Limb (tissue), 2 donors: ENCODE measurements at regions not wholly inside any gene's neighbourhood (a gene's known extent, or its start where the extent isn't known, plus 50 kb on each side); places are given as distances from the start of the nearest gene placed in this dataset.

ENCODE experiments used
- DNase-seq, 2 donors: peaks; one replicate each; pipeline ENCODE4 v3.0.0-alpha.2; 2016; ENCODE audit errors: extremely low spot score in 2 of 2

DNA sequence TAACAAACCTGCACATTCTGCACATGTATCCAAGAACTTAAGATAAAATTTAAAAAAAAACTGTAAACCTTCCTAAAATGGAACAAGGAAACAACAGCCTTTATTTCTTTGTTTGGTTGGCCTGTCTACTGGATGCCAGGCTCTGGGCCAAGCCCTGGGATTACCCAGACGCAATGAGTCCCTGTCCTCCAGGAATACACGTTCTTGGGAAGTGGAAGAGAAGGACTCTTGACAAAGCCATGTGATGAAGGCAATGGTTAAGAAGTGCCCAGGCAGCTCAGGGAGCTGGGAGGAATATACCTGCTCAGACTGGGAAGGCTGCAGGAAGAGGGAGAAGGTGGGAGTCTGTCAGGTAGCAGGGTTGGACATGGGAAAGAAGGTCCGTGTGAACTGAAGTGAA, 115.4 kb downstream of the AXIN2 start:
- no peak for DNase-seq

- DNase-seq = no peak
Measured at GRCh38 chr17:65444049-65444448, 117.4 kb downstream of the AXIN2 start.

GRCh38 chr17:65442691-65443090, 118.8 kb downstream of the AXIN2 start:
- DNase-seq = no peak

- no peak for DNase-seq
Measured at GRCh38 chr17:65442250-65442649, 119.2 kb downstream of the AXIN2 start.

DNA sequence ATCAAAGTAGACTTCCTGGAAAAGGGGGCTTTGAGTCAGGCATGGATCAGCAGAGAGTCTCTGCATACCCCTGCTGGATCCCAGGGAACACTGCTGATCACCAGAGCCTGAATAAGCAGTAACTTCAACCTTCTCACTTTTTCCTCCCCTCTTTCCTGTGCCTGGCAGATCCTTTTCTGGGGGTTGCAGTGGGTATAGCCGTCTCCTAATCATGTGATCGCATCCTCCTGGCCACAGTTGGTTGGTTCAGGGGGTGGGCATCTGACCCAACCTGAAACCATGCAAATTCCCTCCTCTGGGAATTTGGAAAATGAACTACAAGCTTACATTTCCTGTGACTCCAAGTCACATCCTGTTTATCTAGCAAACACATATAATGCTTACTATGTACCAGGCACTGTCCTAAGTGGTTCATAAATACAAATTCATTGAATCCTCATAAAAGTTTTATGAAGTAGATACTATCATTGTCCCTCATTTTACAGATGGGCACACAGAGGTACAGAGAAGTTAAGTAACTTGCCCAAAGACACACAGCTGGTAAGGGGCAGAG, 120.3 kb downstream of the AXIN2 start:
- DNase-seq = no peak

- no peak for DNase-seq
Measured at GRCh38 chr17:65438708-65439294, 122.6 kb downstream of the AXIN2 start.

DNA sequence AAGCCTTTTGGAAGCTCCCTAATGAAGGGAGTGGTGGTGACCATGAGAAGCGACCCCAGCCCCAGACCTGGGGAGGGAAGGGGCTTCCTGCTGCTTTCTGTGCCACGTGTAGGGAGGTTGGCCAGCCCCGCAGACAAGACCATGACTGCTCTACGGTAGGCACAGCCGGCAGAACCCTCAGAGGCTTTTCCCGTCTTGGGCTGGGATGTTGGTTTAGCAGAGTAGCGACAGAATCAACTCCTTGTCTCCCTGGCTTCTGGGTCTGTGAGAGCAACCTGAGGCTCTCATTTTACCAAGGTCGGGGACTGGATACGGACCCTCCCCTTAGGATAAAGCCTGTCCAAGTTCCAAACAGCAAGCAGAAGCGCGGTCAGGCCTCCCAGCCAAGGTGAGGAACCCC, 123.3 kb downstream of the AXIN2 start:
- no peak for DNase-seq

DNA sequence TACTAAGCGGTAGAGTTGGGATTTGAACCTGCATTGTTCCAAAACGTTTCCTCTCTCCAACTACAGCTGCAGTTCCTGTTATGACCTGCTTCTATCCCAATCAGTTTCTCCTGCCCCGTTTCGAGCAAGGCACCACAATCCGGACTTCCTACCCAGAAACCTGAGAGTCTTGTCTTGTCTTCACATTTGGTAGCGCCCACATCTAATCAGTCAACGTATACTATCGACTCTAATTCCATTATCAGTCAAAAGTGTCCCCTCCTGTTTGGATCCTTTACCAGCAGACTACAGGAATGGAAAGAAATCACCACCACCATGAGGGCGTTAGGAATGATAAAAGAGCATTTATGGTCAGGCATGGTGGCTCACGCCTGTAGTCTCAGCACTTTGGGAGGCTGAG, 124.6 kb downstream of the AXIN2 start:
- DNase-seq = no peak

DNA sequence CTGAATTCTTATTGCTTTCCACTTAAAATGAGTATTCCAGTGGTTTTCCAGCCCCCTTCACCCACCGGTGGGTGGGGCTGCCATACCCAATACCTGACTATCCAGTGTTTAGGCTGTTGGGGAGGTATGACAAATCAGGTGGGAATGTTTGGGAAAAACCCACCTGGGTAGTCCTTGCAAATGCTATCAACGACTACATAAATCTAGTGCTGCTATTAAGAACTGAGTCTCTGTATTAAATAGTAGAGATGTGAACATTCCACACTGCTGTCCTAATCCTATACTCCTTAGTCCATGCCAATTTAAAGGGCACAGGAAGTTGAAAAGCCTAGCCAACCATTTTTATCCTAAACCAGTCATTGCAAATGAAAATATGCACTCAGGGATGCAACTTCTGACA, 126.6 kb downstream of the AXIN2 start:
- no peak for DNase-seq

DNA sequence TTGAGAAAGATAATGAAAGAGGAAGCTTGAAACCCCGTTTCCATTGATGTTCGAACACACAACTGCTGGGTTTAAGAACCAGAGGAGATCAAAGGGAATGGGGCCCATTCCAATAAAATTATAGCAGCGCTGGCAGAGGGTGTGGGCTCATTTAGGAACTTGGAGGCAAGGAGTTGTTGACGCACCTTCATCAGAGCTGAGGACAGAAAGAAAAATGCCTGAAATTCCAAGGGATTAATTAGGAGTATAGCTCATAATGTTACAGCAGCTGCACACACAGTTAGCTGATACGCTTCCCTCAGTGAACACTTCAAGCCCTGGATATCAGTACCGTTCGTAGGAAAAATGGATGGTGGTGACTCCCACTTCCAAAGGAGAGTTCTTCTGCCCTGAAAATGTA, 127.2 kb downstream of the AXIN2 start:
- no peak for DNase-seq

GRCh38 chr17:65433592-65433991, 127.9 kb downstream of the AXIN2 start:
- no peak for DNase-seq

DNA sequence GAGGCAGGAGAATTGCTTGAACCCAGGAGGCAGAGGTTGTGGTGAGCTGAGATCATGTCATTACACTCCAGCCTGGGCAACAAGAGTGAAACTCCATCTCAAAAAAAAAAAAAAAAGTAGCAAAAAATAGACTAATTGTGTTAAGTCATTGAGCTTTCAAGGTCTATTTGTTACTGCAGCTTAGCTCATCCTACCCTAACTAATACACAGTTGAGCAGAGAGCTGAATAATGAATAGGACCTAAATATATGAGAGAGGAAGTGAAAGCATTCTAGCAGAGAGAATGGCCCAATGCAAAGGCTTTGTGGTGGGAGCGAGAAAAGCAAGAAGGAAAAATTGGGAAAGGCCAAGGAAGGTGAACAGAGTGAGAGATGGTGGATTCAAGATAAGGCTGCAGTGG, 128.3 kb downstream of the AXIN2 start:
- DNase-seq = no peak

GRCh38 chr17:65431116-65431515, 130.3 kb downstream of the AXIN2 start:
- DNase-seq = no peak

DNA sequence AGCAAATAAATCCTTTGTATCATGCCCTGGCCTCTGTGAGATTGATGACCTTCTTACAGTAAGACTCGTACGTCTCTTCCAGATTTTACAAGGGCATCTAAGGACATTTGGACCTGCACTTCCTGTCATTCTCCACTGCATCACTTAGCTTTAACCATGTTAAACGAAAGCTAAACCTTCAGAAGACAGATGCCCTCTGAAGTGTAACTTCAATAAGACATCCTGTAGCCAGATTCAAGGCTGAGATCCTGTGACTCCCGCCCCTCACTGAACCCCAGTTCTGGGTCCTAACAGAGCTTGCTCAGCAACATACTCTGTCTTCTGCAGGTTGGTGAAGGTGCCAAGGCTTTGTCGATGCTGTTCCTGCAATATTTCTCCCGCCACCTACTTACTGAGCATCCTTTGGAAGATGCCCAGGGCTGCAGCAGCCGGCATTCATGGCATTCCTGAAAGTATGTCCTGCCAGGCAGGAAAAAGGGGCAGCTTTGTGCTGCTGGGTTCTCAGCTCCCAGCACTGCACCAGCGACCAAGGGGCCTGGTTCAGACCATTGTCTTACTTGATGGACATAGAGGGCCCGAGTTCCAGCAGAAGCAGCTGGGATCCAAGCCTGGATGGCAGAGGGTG, 131.1 kb downstream of the AXIN2 start:
- DNase-seq = no peak

DNA sequence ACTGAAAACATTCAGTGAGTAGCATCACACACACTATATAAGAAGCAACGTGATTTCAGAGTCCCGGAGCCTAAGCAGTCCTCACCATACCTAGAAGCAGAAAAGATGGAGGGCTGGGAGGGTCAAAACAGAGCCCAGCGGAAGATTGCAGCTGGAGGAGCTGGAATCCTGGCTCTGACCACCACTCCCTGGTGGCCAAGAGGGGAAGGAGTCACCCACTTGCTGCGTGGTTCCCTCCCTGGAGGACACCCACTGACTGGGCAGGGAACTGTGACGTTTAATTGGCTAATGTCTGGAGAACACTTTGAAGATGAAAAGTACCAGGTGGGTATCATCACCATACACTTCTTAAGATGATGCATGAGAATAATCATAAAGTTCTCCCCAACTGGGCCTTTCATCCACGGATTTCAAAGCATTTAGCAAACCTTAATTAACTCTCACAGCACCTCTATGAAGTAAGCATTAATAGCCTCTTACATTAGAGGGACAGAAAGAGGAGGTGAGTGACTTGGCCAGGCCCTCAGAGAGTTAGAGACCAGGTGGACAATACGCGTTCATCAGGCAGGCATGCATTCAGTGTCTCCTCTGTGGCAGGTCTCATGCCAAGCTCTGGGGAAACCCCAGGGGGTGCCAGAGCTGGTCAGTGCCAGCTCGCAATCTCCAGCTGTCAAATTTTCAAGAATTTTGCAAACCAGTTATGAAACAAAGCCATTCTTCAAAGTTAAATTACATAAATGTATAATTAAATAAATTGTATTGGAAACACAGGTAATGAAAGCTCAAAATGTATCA, 137.9 kb downstream of the AXIN2 start:
- DNase-seq = no peak

DNA sequence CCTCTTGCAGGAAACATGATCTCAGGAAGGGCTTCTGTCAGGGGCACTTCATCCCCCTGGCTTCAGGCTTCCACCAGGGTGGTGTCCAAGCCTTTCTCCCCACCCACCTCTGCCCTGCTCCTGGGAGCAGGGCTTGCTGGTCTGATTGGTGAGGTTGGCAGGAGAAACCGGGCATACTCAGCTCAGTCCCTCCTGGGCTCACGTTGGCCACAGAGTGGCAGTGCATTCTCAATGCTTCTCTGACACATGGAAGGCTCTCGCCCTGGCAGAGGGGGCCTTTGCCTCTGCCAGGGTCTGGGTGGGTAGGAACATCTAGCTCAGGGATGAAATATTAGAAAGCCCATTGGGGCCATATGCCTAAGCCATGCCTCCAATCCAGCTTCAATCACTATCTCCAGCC, 142.8 kb downstream of the AXIN2 start:
- no peak for DNase-seq

DNA sequence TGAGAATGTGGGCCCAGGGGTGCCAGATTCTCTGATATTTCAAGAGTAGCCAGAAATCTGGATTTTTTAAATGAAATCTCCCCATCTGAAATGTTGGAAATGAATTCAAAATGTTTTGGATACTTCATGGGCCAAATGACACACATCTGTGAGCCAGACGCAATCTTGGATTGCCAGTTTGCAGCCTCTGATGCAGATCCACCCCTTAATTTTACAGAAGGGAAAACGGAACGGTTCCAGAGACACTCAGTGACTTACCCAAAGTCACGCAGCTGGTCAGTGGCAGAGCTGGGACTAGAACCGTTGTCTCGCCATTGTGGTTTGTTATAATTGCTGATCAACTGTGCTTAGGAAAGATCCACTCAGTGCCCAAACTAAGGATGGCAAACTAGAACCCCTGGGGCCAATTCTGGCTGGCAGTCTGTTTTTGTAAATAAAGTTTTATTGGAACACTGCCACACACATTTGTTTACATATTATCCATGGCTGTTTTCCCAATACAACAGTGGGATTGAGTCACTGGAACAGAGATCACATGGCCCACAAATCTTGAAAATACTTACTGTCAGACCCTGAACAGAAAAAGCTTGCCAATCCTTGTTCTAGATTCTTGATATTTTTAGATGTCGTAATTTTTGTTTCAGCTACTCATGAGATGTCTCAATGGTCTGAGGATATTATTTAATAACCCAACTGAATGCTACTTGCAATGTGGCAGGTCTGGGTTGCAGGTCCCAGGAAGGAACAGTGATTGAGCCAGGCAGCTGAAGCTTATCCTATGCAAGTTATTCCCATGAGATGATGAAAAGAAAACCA, 143.8 kb downstream of the AXIN2 start:
- DNase-seq = no peak

DNA sequence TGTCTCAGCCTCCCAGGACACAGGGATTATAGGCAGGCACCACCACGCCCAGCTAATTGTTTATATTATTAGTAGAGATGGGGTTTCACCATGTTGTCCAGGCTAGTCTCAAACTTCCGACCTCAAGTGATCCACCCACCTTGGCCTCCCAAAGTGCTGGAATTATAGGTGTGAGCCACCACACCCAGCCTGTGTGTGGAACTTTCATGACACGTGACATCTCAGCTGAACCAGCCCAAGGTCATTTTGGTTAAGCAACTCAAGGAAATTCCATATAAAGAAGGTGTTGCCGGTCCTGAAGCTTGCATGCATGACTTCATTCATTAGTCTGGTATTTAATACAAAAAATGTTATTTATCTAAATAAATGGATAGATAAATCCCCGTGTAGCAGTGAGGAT, 145.5 kb downstream of the AXIN2 start:
- no peak for DNase-seq

DNA sequence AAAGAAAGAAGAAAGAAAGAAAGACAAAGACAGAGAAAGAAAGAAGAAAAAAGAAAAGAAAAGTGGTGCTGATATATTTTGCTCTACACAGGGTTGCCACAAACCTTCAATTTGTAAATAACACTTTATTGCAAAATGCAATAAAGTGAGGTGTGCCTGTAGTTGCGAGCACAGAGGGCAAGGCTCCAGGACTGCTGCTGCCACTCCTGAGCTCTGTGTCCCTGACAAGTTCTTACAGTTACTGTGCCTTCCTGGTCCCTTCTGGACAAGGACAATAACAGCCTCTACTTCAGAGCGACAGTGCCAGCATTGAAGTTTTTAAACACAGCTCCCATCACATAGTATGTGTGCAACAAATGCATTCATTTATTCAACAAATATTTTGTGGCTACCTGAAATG, 148.1 kb downstream of the AXIN2 start:
- DNase-seq = no peak

DNA sequence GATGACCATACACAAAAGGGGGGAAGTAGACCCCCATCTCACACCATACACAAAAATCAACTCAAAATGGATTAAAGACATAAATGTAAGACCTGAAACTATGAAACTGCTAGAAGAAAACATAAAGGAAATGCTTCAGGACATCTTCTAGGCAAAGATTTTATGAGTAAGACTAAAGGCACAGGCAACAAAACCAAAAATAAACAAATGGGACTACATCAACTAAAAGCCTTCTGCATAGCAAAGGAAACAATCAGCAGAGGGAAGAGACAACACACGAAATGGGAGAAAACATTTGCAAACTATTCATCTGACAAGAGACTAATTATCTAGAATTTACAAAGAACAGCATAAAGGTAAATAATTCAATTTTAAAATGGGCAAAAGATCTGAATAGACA, 152.1 kb downstream of the AXIN2 start:
- no peak for DNase-seq

DNA sequence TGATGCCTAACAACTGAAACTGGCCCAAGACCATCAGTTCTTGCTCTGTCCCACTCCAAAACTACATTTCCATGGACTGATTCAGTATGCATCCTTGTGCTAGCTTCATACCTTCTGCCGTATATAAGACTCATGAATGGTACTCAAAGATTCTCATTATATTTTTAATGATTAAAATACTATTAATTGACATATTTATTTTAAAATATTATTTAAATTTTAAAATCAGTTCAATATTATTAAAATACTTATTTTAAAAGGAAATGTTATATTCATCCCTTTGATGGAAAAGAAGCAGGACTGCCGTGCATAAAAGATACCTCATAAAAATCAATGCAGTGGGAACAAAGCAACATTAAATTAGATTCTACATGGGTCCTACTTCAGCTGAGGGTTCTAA, 153.4 kb downstream of the AXIN2 start:
- DNase-seq = no peak

- no peak for DNase-seq
Measured at GRCh38 chr17:65407017-65407416, 154.4 kb downstream of the AXIN2 start.
